HG03439 (cell line): ENCODE measurements at regions not wholly inside any gene's neighbourhood (a gene's known extent, or its start where the extent isn't known, plus 50 kb on each side); places are given as distances from the start of the nearest gene placed in this dataset.

Experiments
- ATAC-seq: cut with Tn5 transposase; IDR thresholded peaks from one replicate; pipeline ENCODE4 v1.9.1; 2021; ENCODE audit warnings: mild to moderate bottlenecking, moderate library complexity; ENCODE audit not compliant: unreplicated experiment

DNA sequence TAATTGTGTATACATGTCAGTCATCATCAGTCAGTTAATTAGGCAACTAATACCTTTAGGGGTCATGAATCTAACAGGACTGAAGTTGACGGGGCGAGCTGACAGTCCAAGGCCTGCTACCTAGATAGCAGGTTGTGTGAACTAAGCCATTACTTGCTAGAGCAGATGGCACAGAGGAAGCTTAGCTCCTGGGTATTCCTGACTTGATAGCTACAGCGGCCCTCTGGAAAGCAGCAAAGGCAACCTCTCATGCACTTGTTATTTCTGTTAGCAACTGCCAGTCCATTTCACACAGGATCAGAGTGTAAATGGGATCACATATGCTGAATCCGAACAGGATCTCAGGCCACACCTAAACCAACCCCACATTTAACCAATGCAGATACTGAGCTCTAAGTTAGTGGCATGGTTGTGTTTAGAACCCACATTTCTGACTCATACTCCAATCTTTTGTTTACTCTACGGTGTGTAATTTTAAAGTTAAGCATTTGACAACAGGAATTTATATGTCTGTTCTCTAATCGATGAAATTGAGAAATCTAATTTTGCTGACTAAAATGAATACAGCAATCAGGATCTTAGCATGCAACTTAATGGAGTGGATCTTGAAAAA, 521.3 kb upstream of the ZNF608 start:
- ATAC-seq = no peak

DNA sequence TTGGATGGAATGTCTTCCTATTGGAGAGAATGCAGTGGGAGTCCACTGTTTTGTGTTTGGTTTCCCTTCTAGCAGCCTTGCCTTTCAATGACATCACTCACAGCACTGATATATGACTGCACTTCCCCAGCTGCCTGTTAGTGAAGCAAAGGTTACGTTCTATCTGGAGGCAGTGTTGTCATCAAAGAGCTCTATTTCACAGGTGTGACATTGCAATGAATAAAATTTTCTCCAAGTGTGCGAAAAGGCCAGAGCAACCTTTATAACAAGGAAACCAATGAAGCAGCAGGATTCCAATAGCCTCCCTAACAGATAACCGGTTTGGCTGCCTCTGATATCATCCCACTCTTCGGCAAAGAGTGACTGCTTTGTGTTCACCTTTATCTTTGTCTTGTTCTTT, 523.5 kb upstream of the ZNF608 start:
- no peak for ATAC-seq

DNA sequence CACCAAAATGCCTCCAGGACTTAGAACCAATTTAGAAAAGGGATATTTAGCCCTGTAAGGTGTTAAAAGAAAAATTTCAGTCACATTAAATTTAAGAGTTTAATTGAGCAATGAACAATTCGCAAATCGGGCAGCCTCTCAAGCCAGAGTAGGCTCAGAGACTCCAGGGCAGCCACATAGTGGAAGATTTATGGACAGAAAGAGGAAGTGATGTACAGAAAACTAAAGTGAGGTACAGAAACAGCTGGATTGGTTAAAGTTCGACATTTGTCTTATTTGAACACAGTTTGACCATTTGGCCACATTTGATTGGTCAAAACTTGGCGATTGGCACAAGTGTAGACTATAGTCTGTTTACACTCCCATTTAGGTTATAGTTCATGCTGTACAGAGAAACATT, 525.9 kb upstream of the ZNF608 start:
- ATAC-seq = no peak

DNA sequence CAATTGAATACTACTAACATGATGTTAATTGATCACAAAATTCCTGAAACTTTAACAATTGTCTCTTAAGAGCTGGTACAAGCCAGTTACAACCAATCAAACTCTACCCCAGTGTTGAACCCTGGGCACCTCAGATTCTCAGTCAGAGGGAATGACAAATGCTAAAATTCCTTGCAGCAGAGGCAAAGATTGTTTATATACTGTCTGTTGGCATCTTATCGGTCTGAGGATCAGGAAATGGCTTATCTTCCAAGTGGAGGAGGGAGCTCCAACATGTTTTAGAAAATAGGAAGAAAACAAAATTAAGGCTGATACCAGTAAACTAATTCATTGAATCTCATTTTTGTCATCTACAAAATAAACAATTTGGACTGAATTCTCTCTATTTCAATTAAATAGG, 527.8 kb upstream of the ZNF608 start:
- ATAC-seq = no peak

DNA sequence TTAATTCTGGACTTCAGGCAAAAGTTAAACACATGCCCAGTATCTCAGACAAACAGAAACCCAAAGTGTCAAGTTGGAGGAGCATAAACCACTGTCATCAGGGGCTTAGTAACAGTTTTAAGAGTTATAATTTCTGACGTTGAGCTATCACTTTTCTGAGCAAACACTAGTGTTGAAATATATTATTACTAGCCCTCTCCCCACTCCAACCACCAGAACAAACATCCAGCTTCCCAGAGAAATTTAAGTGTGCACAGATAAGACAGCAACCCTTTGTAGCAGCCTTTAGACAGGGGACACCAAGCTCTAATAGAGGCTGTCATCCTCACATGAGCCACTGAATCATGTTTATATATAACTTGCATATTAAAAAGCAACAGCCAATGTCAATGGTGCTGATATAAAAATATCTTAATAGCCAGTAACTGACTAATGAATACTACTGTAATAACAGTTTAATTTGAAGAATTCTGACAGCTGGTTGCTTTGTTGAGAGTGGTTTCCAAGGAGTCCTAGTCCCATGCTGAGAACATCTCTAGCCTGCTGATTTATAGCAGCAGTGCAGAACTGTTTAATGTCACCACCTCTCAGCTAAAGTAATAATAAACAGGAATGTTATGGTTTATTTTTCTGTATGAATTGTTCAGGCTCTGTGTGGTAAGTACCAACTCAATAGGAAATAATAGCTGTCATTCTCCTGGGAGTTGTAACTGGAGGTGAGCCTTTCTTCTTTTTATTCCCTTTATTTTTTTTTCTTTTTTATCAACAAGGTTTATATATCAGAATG, 528.7 kb upstream of the ZNF608 start:
- ATAC-seq = no peak

DNA sequence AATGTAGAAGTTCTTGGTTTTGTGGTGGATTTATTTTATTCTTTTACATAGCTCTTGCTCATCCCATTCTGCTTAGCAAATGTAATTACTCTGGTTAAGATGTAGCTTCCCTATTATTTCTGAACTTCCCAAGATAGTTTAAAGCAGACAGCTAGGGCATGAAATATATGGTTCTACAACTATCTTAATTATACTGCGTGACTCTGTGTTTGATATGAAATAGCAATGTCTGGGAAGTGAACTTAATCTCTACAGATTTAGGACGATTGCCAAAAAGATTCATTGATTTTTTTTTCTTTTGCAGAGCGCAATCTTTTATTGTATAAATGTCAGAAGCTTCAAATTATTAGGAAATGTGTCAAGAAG, 529.3 kb upstream of the ZNF608 start:
- ATAC-seq = no peak

DNA sequence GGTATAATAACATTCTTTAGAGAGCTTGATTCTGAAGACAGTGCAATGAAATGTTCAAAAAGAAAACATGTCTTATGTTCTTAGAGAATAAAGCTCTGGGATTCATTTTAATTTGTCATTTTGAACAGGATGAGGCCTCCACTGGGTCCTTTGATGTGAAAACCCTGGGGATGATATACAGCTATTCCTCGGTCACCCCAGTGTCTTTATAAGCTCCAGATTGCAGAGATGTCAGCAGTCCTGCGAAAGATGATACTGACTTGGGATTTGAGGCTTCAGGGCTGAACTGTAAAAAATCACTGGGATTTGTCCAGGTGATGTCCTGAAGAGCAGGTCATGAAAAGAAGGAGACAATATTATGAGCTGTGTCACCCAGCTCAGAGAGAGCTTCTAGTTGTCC, 529.7 kb upstream of the ZNF608 start:
- ATAC-seq = no peak

DNA sequence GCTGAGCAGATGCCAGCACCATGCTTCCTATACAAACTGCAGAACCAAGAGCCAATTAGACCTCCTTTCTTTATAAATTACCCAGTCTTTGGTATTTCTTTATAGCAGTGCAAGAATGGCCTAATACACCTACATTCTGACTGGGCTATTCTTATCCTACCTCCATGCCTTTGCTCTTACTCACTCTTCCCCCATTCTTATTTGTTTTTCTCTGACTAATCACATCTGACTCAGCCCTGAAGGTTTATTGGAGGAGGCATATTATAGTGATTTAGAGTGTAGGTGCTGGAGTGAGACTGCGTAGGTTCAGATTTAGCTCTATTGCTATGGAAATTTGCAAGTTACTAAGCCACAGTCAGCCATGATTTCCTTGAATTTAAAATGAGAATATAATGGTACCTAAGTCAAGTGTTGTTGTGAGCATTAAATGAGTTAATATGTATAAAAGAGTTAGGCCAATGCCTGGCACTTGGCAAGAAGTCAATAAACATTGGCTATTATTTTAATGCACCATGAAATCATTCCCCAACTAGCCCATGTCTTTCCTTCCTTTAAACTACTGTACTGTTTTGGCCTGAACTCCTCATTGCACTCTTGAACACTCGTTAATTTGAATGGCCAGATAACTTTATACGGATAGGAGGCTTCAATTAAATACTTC, 531.2 kb upstream of the ZNF608 start:
- ATAC-seq = no peak

DNA sequence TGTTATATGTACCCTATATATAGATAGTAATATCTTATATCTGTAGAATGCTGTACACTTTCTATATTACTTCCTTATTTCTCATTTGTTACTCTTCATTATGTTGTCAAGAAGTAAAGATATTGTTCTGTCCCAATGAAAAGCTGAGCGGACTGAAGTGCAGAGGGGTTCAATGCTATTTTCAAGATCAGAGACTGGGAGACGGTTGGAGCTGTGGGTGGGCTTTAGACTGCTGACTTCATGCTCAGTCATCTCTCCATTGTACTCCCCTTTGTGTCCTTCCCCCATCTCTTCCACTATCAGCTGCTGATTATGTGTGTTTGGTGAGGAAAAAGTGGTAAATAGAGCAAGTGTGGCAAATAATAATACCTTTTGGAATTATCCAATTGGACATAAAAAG, 532.3 kb upstream of the ZNF608 start:
- no peak for ATAC-seq

DNA sequence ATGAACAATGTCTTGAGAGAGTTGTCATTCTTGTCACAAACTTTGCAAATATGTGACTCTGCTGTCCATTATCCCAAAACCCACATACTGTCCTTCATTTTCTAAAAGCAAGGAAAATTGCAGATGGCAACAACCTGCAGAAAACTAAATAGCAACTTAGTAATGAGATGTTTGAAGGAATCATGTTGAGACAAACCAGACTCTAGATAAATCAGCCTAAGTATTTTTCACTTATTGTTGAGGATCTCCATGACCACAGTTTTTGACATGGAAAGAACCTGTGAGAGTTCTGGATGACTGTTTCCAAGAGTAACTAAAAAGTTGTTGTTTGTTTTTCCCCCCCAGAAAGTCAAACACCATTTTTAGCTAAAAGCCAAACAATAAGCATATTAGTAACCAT, 535.2 kb upstream of the ZNF608 start:
- ATAC-seq = no peak

DNA sequence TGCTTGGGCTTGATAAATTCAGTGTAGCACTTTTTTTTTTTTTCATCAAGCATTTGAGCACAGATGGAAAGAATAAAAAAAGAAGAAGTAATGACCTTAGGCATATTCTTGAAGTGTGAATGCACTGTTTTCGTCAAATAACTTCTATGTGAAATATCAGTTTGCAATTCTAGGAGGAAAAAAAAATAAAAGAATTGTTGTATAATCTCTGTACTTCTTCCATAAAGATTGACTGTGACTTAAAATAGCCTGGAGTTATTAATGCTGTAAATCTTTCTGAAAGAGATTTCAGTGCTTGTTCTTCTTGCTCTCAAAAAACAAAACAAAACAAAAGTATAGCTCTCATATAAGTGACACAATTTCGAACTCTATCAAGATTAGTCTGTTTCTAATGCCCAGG, 536.9 kb upstream of the ZNF608 start:
- no peak for ATAC-seq

DNA sequence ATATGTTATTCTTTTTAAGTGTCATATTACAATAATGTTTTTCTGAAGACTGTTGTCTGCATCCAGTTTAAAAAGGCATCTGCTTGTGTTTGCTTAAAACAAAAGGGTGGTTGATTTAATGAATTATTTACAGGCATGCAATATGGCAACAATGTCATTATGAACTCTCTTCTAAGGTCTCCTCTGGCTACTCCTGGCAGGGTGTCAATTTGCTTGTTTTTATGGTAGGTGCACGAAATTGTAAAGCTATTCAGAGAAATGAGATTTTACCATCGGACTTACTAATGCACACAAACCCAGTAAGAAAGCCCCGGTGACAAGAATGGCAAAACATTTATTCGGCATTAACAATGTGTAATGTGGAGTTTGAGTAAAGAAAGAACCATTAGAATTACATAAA, 539.8 kb upstream of the ZNF608 start:
- no peak for ATAC-seq

DNA sequence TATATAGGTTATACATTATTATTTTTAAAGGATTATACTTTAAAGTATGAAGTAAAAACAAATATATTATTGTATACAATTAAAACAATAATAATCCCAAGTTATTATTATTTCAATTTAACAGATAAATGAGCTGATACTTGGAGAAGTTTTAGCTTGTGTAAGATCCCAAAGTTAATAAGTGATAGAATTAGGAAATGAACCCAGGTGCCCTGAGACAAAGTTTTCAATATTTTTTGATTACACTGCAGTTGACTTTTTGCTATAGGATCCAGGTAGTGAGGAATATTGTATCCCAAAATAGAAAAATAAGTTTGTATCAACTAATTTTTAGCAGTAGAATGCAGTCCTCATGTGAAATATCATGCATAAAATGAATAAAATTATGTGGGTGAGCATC, 543.2 kb upstream of the ZNF608 start:
- no peak for ATAC-seq

DNA sequence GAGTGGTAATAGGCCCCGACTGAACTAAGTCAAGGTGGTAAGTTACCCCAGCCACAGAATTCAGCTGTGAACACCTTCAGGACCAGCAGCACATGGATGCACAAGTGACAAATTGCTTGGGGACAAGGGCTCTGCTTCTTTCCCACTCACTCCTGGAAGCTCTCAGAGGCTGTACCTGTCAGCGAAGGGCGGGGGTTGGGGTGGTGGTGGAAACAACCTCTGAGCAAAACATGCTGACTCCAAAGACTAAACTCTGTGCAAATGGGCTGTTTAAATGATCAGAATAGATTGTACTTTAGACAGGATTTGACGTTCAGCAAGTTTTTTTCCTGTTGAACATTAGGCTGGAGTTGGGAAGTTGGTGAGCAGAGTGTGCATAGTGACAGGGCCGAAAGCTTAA, 544.5 kb upstream of the ZNF608 start:
- no peak for ATAC-seq

DNA sequence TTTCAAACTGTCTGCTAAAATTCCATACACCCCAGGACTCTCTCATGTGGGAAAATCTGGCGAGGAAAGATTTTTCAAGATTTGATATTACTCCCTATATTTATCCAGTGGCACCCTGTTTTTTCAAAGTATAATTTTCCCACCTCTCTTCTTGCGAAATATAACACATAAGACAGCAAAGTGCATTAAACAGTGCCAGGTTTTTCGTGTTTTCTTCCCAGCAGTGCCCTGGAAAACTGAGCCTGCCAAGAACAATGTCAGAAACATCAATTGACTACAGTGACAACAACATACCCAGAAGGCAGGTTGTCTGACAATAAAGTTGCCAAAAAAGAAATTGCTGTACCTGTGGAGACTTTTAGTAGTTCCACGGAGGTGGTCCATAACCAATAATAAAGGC, 545.0 kb upstream of the ZNF608 start:
- no peak for ATAC-seq

DNA sequence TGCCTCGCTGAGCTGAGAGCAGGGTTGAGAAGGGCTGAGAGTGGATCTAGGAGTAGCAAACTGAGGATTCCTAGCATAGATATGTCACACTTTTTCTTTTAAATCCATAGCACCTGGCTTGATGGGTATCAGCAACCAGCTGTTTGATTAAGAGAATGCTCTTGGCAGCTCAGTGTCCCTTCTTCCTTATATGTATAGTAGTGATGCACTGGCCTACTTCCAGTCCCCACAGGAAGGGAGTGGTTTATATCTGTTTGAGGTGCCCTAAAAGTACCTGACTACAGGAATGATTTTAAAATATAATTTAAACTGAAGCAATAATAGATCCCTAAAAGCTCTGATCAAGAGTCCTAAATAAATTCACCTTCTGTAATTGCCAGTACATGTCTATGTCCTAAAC, 546.8 kb upstream of the ZNF608 start:
- ATAC-seq = no peak

DNA sequence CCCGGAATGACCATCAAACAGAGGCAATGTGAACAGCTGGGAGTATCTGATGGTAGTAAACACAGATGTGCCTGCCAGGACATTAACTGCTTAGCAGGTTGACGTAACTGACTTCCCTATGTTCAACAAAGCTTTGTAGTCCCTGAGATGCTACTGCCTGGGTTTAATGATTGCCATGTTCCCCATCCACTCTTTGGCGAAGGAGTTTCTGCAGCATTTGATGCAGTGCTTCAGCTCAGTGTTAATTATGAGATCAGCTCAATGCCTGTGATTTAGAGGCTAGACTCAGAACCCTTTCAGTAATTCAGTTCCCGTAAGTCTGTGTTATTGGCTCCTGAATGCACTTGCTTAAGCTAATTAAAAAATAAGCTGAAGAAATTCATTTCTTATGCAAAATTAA, 547.3 kb upstream of the ZNF608 start:
- no peak for ATAC-seq

DNA sequence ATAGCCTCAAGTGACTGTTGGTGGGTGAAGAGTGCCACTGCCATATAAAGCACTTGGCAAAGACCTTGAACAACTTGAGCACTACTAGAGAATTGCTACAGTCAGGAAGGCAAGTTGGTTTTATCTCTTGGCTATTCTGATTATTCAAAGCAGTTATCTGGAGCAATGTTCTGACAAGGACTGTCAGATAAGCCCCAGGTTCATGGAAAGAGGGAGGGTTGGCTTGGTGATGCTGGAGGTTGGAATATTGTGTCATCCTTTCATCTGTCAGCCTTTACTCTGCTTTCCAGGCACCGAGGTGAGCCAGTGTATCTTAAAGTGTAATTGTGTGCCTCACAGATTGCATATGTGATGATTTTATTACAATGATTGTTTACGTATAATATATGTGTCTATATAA, 548.4 kb upstream of the ZNF608 start:
- no peak for ATAC-seq

DNA sequence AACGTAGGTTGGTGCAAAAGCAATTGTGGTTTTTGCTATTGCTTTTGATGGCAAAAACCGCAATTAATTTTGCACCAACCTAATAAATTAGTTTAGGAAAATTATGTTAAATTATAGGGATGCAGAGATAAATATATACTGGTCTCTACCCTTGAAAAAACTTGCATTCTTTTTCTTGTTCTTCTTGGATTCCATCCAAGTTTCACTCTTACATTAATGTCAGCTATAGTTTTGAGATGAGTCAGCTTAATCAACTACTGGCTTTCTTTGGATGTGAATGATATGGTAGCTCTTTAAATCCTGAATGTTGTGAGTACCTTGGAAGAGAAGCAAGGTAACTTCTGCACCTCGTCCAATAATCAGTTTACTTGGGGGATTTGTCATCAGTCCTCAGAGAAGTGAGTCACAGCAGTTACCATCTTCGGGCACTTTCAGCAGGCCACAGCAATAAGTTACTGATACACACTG, 549.0 kb upstream of the ZNF608 start:
- ATAC-seq = no peak

DNA sequence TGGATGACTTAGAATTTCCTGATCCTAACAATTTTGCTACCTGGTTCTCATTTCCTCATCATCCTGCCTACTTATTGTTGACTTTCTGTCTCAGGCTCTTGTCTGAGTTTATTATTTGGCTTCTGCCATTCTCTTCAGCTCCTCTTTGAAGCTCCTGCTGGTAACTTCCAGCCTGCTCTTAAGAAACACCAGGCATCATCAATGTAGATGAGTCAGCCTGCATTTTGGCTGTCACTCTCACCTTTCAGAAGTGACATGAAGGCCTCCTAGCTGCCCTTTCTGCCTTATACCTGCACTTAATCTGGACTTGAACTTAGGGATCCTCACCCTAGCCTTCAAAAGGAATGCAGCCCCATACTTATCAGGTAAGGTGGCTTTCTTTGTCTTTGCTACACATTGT, 551.8 kb upstream of the ZNF608 start:
- no peak for ATAC-seq

DNA sequence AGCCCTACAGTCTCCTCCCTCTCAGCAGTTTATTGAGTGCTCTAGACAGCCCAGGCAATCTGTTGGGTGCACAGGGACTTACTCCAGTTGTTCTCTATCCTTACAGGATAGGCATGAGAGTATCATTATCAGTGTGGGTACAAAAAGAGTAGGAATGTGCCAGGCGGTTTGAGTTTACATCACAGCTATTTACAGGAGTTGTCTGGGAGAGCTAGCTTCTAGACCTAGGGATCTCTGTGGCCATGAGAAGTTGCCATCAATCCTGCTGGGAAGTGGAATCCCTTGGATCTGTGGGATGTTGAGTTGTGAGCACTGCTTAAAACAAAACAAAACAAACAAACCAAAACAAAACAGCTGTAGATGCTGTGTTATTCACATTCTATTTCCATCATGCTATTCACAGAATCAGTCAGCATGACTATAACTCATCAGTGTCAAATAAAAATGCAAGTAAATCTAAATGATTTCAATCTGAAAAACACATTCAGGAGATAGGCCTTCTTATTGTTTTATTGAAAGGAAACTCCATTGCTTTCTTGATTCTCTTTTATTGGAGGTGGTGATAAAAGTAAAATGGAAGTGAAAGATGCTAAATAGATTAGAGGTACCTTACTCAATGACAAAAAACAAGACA, 552.4 kb upstream of the ZNF608 start:
- ATAC-seq = no peak

DNA sequence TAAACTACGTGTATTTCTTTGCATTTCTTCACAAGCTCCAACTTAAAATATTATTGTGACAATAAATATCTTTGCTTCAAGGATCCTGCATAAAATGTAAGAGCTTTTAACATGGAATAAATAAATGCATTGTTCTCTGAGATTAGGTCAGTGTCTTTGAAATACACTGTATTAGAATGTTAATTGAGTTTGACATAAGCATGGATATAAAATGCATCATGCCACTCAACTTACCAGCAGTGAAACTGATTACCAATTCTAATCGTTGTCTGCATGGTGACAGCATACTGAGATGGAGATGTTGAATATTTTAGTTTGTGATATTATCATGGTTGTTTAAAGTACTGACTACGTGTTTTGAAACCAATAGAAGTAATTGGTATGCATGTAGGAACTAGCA, 555.3 kb upstream of the ZNF608 start:
- ATAC-seq = no peak
